SK-N-SH treated with all-trans-retinoic acid at 6 μM for 48 hours (cell line): ENCODE measurements at regions not wholly inside any gene's neighbourhood (a gene's known extent, or its start where the extent isn't known, plus 50 kb on each side); places are given as distances from the start of the nearest gene placed in this dataset.

Experiments used
- ATAC-seq: fragments of 200-7000 bp; cut with Tn5 transposase; 3 replicates; pipeline ENCODE4 v1.9.1; 2020; ENCODE audit warnings: mild to moderate bottlenecking, moderate library complexity
- ARNTL ChIP-seq: fragments of 450-650 bp; formaldehyde crosslinking; IDR thresholded peaks from 2 replicates; pipeline ENCODE4 v1.5.0; 2020; ENCODE audit warnings: low read depth, mild to moderate bottlenecking, moderate library complexity, borderline replicate concordance
- BACH2 ChIP-seq: fragments of 250-450 bp; sonication (Bioruptor Pico); IDR thresholded peaks from 2 replicates; pipeline ENCODE4 v1.9.0; 2021; ENCODE audit warnings: mild to moderate bottlenecking, borderline replicate concordance
- CSDC2 ChIP-seq: fragments of 250-450 bp; sonication (Bioruptor Pico); IDR thresholded peaks from 2 replicates; pipeline ENCODE4 v1.5.0; 2020; ENCODE audit warnings: mild to moderate bottlenecking, moderate library complexity
- ESRRG ChIP-seq: fragments of 250-450 bp; sonication (Bioruptor Pico); IDR thresholded peaks from 2 replicates; pipeline ENCODE4 v1.6.1; 2021; ENCODE audit warnings: mild to moderate bottlenecking
- GLIS3 ChIP-seq: fragments of 250-450 bp; sonication (Bioruptor Pico); IDR thresholded peaks from 2 replicates; pipeline ENCODE4 v1.5.0; 2020; ENCODE audit warnings: mild to moderate bottlenecking, moderate library complexity
- ISL1 ChIP-seq: fragments of 250-450 bp; sonication (Bioruptor Pico); IDR thresholded peaks from 2 replicates; pipeline ENCODE4 v2.1.2; 2022; ENCODE audit warnings: mild to moderate bottlenecking, moderate library complexity
- OSR1 ChIP-seq: fragments of 250-450 bp; sonication (Bioruptor Pico); IDR thresholded peaks from 2 replicates; pipeline ENCODE4 v1.8.0; 2022; ENCODE audit warnings: moderate library complexity, mild to moderate bottlenecking, inconsistent platforms
- PPARA ChIP-seq: fragments of 250-450 bp; sonication (Bioruptor Pico); IDR thresholded peaks from 2 replicates; pipeline ENCODE4 v1.5.0; 2020; ENCODE audit warnings: mild to moderate bottlenecking, borderline replicate concordance
- RARB ChIP-seq: fragments of 250-450 bp; sonication (Bioruptor Pico); IDR thresholded peaks from 2 replicates; pipeline ENCODE4 v1.8.0; 2021; ENCODE audit warnings: mild to moderate bottlenecking, moderate library complexity
- SNAI2 ChIP-seq: fragments of 250-450 bp; sonication (Bioruptor Pico); IDR thresholded peaks from 2 replicates; pipeline ENCODE4 v1.5.0; 2020; ENCODE audit warnings: mild to moderate bottlenecking, moderate library complexity
- TCF4 ChIP-seq: fragments of 250-450 bp; sonication (Bioruptor Pico); IDR thresholded peaks from 2 replicates; pipeline ENCODE4 v1.8.0; 2021; ENCODE audit warnings: mild to moderate bottlenecking, moderate library complexity, borderline replicate concordance
- TOX ChIP-seq: fragments of 250-450 bp; sonication (Bioruptor Pico); IDR thresholded peaks from 2 replicates; pipeline ENCODE4 v1.8.0; 2021; ENCODE audit warnings: mild to moderate bottlenecking, moderate library complexity, borderline replicate concordance
- ZC3H10 ChIP-seq: fragments of 250-450 bp; sonication (Bioruptor Pico); IDR thresholded peaks from 2 replicates; pipeline ENCODE4 v1.5.1; 2021; ENCODE audit warnings: mild to moderate bottlenecking, moderate library complexity
- ZFP3 ChIP-seq: fragments of 250-450 bp; sonication (Bioruptor Pico); IDR thresholded peaks from 2 replicates; pipeline ENCODE4 v1.5.0; 2020; ENCODE audit warnings: mild to moderate bottlenecking, moderate library complexity
- ZFP30 ChIP-seq: fragments of 450-650 bp; formaldehyde crosslinking; IDR thresholded peaks from 2 replicates; pipeline ENCODE4 v1.5.0; 2022; ENCODE audit warnings: mild to moderate bottlenecking, moderate library complexity
- ZNF565 ChIP-seq: fragments of 450-650 bp; formaldehyde crosslinking; conservative IDR thresholded peaks from 2 replicates; pipeline ENCODE4 v1.5.0; 2020; ENCODE audit warnings: low read depth, mild to moderate bottlenecking, moderate library complexity
- ZNF70 ChIP-seq: fragments of 450-650 bp; formaldehyde crosslinking; IDR thresholded peaks from 2 replicates; pipeline ENCODE4 v1.5.0; 2020; ENCODE audit warnings: mild to moderate bottlenecking, moderate library complexity
- ZNF8 ChIP-seq: fragments of 450-650 bp; formaldehyde crosslinking; IDR thresholded peaks from 2 replicates; pipeline ENCODE4 v1.5.0; 2020; ENCODE audit warnings: mild to moderate bottlenecking, moderate library complexity
- TF ChIP-seq, protein P1 (sequence below): fragments of 250-450 bp; sonication (Bioruptor Pico); IDR thresholded peaks from 2 replicates; pipeline ENCODE4 v1.5.1; 2020; ENCODE audit warnings: low read depth, mild to moderate bottlenecking, moderate library complexity
- TF ChIP-seq, protein P2 (sequence below): fragments of 250-450 bp; sonication (Bioruptor Pico); IDR thresholded peaks from 2 replicates; pipeline ENCODE4 v1.8.0; 2021; ENCODE audit warnings: low read depth, mild to moderate bottlenecking, moderate library complexity, borderline replicate concordance
- TF ChIP-seq, protein P3 (sequence below): fragments of 250-450 bp; sonication (Bioruptor Pico); IDR thresholded peaks from 2 replicates; pipeline ENCODE4 v1.8.0; 2020; ENCODE audit warnings: mild to moderate bottlenecking, moderate library complexity, borderline replicate concordance
- TF ChIP-seq, protein P4 (sequence below): fragments of 250-450 bp; sonication (Bioruptor Pico); IDR thresholded peaks from 2 replicates; pipeline ENCODE4 v1.5.0; 2020; ENCODE audit warnings: mild to moderate bottlenecking, moderate library complexity

DNA sequence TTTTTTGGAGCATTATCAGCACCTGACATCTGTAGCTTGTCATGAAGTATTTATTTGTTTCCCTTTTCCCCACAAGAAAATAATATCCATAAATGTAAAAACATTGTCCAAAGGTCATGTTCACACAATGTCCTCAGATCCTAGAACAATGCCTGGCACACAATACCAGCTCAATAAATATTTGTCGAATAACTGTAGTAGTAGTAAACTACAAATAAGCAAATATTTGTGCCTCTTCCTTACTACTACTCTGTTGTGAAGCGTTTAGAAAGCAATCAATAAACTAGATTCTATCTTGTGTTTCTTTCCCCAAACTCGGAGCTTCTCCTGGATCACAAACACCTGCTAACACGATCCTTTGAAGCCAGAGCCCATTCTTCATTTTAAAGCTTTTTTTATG is 459.6 kb upstream of the NECTIN3 start:
- TF ChIP-seq ISL1 (CRISPR knock-in tag) (no peak), SNAI2 (CRISPR knock-in tag) (no peak), ZNF565 (CRISPR knock-in tag) (no peak), ARNTL (CRISPR knock-in tag) (no peak), ZNF8 (CRISPR knock-in tag) (no peak), PPARA (no peak), ZFP30 (CRISPR knock-in tag) (no peak), GLIS3 (no peak)
- TF ChIP-seq, protein P1, sequence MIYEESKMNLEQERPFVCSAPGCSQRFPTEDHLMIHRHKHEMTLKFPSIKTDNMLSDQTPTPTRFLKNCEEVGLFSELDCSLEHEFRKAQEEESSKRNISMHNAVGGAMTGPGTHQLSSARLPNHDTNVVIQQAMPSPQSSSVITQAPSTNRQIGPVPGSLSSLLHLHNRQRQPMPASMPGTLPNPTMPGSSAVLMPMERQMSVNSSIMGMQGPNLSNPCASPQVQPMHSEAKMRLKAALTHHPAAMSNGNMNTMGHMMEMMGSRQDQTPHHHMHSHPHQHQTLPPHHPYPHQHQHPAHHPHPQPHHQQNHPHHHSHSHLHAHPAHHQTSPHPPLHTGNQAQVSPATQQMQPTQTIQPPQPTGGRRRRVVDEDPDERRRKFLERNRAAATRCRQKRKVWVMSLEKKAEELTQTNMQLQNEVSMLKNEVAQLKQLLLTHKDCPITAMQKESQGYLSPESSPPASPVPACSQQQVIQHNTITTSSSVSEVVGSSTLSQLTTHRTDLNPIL (CRISPR knock-in tag): no peak
- no peak for ATAC-seq

DNA sequence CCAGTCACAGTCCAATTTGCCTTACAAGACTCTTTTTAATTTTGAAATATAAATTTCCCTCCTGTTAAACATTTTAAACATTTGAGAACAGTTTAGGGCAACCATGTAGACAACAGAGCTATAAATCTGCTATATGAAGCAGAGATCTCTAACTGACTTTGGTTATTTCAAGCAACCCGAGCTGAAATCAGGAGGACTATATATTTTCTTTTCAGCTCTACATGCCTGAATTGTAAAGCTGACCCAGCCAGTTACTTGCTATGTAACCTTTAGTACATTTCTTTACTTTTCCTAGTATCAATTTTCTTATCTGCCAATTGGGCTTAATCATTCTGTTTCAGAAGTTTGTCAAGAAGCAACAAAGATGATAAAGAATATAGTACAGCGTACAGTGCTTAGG is 457.4 kb upstream of the NECTIN3 start:
- TF ChIP-seq BACH2 (CRISPR knock-in tag): no peak
- TF ChIP-seq, protein P2, sequence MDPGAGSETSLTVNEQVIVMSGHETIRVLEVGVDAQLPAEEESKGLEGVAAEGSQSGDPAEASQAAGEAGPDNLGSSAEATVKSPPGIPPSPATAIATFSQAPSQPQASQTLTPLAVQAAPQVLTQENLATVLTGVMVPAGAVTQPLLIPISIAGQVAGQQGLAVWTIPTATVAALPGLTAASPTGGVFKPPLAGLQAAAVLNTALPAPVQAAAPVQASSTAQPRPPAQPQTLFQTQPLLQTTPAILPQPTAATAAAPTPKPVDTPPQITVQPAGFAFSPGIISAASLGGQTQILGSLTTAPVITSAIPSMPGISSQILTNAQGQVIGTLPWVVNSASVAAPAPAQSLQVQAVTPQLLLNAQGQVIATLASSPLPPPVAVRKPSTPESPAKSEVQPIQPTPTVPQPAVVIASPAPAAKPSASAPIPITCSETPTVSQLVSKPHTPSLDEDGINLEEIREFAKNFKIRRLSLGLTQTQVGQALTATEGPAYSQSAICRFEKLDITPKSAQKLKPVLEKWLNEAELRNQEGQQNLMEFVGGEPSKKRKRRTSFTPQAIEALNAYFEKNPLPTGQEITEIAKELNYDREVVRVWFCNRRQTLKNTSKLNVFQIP (CRISPR knock-in tag): no peak
- no peak for TF ChIP-seq CSDC2
- TF ChIP-seq, protein P3, sequence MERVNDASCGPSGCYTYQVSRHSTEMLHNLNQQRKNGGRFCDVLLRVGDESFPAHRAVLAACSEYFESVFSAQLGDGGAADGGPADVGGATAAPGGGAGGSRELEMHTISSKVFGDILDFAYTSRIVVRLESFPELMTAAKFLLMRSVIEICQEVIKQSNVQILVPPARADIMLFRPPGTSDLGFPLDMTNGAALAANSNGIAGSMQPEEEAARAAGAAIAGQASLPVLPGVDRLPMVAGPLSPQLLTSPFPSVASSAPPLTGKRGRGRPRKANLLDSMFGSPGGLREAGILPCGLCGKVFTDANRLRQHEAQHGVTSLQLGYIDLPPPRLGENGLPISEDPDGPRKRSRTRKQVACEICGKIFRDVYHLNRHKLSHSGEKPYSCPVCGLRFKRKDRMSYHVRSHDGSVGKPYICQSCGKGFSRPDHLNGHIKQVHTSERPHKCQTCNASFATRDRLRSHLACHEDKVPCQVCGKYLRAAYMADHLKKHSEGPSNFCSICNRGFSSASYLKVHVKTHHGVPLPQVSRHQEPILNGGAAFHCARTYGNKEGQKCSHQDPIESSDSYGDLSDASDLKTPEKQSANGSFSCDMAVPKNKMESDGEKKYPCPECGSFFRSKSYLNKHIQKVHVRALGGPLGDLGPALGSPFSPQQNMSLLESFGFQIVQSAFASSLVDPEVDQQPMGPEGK: no peak
- no peak for TF ChIP-seq TCF4
- no peak for TF ChIP-seq PPARA
- TF ChIP-seq ARNTL (CRISPR knock-in tag): no peak
- no peak for TF ChIP-seq RARB (CRISPR knock-in tag)
- no peak for ATAC-seq

DNA sequence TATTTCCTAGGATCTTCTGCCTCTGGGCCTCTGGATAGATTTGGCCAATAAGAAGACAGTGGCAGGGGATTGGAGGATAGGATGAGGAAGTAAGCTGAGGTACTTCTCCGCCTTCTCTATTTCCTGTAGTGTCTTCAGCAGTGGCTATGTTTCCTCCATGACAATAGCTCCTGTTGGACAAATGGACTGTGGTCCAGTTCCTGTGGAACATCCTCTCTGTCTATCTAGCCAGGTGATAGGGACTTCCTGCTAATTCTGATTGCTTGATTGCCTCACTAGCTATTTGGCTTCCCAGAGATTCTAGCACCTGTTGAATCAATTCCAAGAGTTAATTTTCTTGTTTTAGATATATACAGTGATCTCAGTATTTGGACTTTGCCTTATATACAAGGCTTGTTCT is 456.2 kb upstream of the NECTIN3 start:
- no peak for ATAC-seq
- TF ChIP-seq GLIS3: no peak
- no peak for TF ChIP-seq SNAI2 (CRISPR knock-in tag)
- no peak for TF ChIP-seq ZFP30 (CRISPR knock-in tag)
- TF ChIP-seq ISL1 (CRISPR knock-in tag): no peak
- TF ChIP-seq, protein P2 (CRISPR knock-in tag): no peak
- TF ChIP-seq ZNF8 (CRISPR knock-in tag): no peak
- TF ChIP-seq OSR1 (CRISPR knock-in tag): no peak
- TF ChIP-seq ZNF70 (CRISPR knock-in tag): no peak
- TF ChIP-seq BACH2 (CRISPR knock-in tag): no peak
- TF ChIP-seq ARNTL (CRISPR knock-in tag): no peak
- no peak for TF ChIP-seq CSDC2
- TF ChIP-seq PPARA: no peak
- no peak for TF ChIP-seq TOX (CRISPR knock-in tag)
- TF ChIP-seq ESRRG: no peak
- no peak for TF ChIP-seq ZFP3 (CRISPR knock-in tag)
- TF ChIP-seq, protein P3: no peak

DNA sequence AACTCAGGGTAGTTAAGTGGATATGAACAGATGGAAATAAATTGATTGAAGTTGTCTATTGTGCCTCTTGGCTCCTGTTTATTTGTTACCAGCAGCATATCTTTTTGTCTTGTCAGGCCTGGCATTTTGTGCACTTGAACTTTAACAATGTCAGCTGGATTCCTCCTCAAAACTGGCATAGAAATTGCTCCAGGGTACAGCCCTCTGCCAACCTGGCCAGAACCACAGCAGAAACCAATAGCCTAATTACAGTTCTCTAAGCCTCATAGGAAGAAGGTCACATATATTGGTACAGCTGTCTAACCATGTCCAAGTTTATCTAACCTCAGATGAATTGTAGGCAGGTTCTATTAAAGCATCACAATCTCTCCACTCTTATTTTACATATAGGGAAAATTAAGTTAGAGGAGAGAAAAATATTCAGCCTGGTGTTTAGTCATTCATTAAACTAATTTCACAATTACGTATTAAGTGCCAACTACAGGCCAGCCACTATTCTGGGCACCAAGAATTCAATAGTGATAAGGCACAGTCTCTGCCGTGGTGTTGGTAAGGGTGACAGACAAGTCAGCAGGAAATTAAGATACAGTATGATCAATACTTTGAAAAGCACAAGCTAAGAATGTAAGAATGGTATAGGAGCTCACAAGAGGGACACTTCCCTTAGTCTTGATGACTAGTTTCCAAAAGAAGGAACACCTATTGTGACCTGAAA is 452.9 kb upstream of the NECTIN3 start:
- TF ChIP-seq ZFP30 (CRISPR knock-in tag) (no peak), ZC3H10 (CRISPR knock-in tag) (no peak), RARB (CRISPR knock-in tag) (no peak), TOX (CRISPR knock-in tag) (no peak), PPARA (no peak), GLIS3 (no peak), OSR1 (CRISPR knock-in tag) (no peak), ZNF565 (CRISPR knock-in tag) (no peak)
- TF ChIP-seq, protein P4, sequence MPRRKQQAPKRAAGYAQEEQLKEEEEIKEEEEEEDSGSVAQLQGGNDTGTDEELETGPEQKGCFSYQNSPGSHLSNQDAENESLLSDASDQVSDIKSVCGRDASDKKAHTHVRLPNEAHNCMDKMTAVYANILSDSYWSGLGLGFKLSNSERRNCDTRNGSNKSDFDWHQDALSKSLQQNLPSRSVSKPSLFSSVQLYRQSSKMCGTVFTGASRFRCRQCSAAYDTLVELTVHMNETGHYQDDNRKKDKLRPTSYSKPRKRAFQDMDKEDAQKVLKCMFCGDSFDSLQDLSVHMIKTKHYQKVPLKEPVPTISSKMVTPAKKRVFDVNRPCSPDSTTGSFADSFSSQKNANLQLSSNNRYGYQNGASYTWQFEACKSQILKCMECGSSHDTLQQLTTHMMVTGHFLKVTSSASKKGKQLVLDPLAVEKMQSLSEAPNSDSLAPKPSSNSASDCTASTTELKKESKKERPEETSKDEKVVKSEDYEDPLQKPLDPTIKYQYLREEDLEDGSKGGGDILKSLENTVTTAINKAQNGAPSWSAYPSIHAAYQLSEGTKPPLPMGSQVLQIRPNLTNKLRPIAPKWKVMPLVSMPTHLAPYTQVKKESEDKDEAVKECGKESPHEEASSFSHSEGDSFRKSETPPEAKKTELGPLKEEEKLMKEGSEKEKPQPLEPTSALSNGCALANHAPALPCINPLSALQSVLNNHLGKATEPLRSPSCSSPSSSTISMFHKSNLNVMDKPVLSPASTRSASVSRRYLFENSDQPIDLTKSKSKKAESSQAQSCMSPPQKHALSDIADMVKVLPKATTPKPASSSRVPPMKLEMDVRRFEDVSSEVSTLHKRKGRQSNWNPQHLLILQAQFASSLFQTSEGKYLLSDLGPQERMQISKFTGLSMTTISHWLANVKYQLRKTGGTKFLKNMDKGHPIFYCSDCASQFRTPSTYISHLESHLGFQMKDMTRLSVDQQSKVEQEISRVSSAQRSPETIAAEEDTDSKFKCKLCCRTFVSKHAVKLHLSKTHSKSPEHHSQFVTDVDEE (CRISPR knock-in tag): no peak

More for the DNA sequence above, 452.9 kb upstream of the NECTIN3 start:
- no peak for ATAC-seq
